Calu3 (cell line): ENCODE measurements at regions not wholly inside any gene's neighbourhood (a gene's known extent, or its start where the extent isn't known, plus 50 kb on each side); places are given as distances from the start of the nearest gene placed in this dataset.

Source experiments
- BruUV-seq: library from RNA; stranded (reverse); fragments of 400-500 nt; replicated peaks from 2 replicates; lab custom pipeline; 2021; lab: Mats Ljungman, UMichigan
- CTCF ChIA-PET: fragments of 300-600 bp; sonication (Branson Sonifier 250); formaldehyde crosslinking; loops from one replicate; lab custom pipeline; 2022; ENCODE audit warnings: antibody characterized with exemption; lab: Charles Lee
- DNase-seq: peaks from one replicate; pipeline ENCODE4 v3.0.0; 2022
- H3K27ac Mint-ChIP-seq: one replicate; pipeline ENCODE4 v1.8.0; 2022; ENCODE audit warnings: mixed read lengths; ENCODE audit not compliant: unreplicated experiment
- H3K27me3 Mint-ChIP-seq: one replicate; pipeline ENCODE4 v1.8.0; 2022; ENCODE audit warnings: mixed read lengths; ENCODE audit not compliant: unreplicated experiment
- H3K36me3 Mint-ChIP-seq: one replicate; pipeline ENCODE4 v1.8.0; 2022; ENCODE audit warnings: mild to moderate bottlenecking, moderate library complexity, mixed read lengths; ENCODE audit not compliant: insufficient read depth, unreplicated experiment
- H3K4me1 Mint-ChIP-seq: one replicate; pipeline ENCODE4 v1.8.0; 2022; ENCODE audit warnings: mild to moderate bottlenecking, low read depth, mixed read lengths; ENCODE audit not compliant: unreplicated experiment
- H3K4me3 Mint-ChIP-seq: one replicate; pipeline ENCODE4 v1.8.0; 2022; ENCODE audit warnings: mild to moderate bottlenecking, low read depth, moderate library complexity, mixed read lengths; ENCODE audit not compliant: unreplicated experiment
- H3K9me3 Mint-ChIP-seq: one replicate; pipeline ENCODE4 v1.8.0; 2022; ENCODE audit warnings: low read depth, mixed read lengths; ENCODE audit not compliant: unreplicated experiment
- intact Hi-C: fragments of 100-400 bp; cut with micrococcal nuclease; formaldehyde crosslinking; loops from one replicate; pipeline ENCODE4 v1.10.0; 2022; ENCODE audit not compliant: unreplicated experiment
- TF ChIP-seq, protein P1 (sequence below): fragments of 200-600 bp; IDR thresholded peaks from one replicate; pipeline ENCODE4 v1.8.0; 2022; ENCODE audit warnings: antibody characterized with exemption; ENCODE audit not compliant: unreplicated experiment

DNA sequence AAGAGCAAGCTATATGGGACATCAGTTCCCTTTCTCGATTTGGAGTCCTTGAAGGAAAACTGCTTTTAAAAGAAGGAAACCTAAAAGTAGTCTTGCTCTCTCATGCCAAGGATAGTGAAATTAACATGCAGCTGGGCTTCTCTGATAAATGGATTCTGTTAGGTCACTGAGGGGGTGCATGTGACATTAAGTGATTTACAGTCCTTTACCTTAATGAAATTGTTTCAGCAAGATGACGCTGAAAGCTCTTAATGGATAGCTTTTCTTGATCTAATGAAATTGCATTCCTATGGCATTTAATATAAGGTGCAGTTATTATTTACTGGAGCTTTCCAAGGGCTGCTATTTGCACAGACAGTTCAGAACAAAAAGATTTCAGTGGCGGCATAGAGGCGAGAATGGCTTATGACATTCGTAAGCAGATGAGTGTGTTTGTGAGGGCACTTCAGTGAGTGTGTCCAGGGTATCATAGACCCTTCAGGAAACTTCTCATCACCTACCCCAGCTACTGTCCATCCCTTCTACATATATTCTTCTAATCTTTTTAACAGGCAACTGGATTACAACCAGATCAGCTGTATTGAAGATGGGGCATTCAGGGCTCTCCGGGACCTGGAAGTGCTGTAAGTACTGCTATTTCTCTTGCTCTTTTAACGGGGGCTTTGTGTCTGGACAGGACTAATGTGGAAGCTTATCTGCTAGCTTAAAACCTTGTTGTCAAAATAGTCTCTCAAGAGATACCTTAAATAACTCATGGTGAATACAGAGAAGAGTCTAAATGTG lies 219.9 kb upstream of the PACRGL start:
- TF ChIP-seq, protein P1, sequence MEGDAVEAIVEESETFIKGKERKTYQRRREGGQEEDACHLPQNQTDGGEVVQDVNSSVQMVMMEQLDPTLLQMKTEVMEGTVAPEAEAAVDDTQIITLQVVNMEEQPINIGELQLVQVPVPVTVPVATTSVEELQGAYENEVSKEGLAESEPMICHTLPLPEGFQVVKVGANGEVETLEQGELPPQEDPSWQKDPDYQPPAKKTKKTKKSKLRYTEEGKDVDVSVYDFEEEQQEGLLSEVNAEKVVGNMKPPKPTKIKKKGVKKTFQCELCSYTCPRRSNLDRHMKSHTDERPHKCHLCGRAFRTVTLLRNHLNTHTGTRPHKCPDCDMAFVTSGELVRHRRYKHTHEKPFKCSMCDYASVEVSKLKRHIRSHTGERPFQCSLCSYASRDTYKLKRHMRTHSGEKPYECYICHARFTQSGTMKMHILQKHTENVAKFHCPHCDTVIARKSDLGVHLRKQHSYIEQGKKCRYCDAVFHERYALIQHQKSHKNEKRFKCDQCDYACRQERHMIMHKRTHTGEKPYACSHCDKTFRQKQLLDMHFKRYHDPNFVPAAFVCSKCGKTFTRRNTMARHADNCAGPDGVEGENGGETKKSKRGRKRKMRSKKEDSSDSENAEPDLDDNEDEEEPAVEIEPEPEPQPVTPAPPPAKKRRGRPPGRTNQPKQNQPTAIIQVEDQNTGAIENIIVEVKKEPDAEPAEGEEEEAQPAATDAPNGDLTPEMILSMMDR, result no peak
- no peaks in the 10 kb centered on the region for H3K27me3 Mint-ChIP-seq
- no peak overlapping the region for H3K27ac Mint-ChIP-seq
- no peaks in the 10 kb centered on the region for H3K4me1 Mint-ChIP-seq
- no TSS peak for BruUV-seq
- CTCF ChIA-PET, result no interaction called here
- no peak overlapping the region for H3K4me3 Mint-ChIP-seq
- intact Hi-C loops, result no loop called here
- H3K36me3 Mint-ChIP-seq, result no peaks in the 10 kb centered on the region
- no peak for DNase-seq
- no peaks in the 10 kb centered on the region for H3K9me3 Mint-ChIP-seq

DNA sequence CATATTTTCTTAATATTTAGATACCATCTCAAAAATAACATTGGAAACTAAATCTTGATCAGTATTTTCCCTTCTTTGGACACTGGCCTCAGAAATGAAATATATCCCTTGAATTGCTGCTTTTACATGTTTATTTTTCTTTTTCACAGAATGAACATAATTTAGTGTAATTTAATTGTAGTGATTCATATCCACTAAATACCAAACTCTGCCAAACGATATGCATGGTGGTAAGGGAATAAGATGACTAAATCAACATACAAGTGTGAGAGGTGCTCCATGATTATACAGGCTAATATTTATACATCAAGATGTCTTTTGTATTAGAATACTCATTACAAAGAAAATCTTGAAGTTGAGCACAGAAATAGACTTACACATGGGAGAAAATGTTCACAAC lies 216.8 kb upstream of the PACRGL start:
- Mint-ChIP-seq H3K4me3 (no peak overlapping the region), H3K27ac (no peak overlapping the region), H3K9me3 (no peaks in the 10 kb centered on the region), H3K27me3 (no peaks in the 10 kb centered on the region), H3K4me1 (no peaks in the 10 kb centered on the region), H3K36me3 (no peaks in the 10 kb centered on the region)
- no TSS peak for BruUV-seq
- no peak for DNase-seq
- TF ChIP-seq, protein P1, result no peak
- intact Hi-C loops, result no loop called here
- CTCF ChIA-PET, result no interaction called here

DNA sequence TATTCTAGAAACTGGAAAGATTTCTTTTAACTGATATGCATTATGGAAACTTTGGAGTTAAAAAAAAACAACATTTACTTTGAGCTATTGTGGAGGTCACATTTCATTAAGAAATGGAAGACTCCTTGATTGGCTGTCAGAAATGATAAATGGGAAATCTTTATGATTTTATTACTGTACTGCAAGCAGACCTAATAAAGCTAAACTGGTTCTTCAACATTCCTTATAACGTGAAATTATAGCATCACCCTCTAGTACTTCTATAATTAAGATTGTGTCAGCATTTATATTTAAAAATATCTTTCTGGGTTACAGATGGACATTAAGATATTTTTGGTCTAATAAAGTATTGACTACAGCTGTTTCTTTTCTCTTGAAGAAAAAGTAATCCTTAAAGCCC lies 213.8 kb upstream of the PACRGL start:
- H3K36me3 Mint-ChIP-seq, result no peaks in the 10 kb centered on the region
- H3K4me1 Mint-ChIP-seq, result no peaks in the 10 kb centered on the region
- no peak overlapping the region for H3K4me3 Mint-ChIP-seq
- CTCF ChIA-PET, result no interaction called here
- DNase-seq, result no peak
- BruUV-seq, result no TSS peak
- TF ChIP-seq, protein P1, result no peak
- H3K27ac Mint-ChIP-seq, result no peak overlapping the region
- intact Hi-C loops, result no loop called here
- H3K9me3 Mint-ChIP-seq, result no peaks in the 10 kb centered on the region
- H3K27me3 Mint-ChIP-seq, result no peaks in the 10 kb centered on the region

DNA sequence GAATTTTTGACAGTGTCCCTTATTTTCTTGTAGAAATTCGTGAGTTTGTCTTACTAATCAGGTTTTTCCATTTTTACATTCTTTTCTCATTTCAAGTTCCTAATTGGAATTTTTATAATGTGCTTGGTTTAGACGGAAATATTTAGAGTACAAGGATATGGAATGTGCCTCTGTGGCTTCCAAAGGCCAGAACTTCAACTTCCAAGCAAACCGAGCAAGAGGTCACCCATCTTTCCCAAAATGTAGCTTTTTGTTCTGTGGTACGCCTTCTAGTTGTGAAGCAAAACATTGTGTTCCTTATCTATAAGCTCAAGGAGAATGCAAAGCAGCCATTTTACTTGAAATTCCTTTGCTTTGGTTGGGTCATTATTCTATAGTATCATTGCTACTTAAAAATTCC lies 212.8 kb upstream of the PACRGL start:
- TF ChIP-seq, protein P1, result no peak
- Mint-ChIP-seq H3K36me3 (no peaks in the 10 kb centered on the region), H3K4me1 (no peaks in the 10 kb centered on the region), H3K27me3 (no peaks in the 10 kb centered on the region), H3K9me3 (no peaks in the 10 kb centered on the region), H3K27ac (no peak overlapping the region), H3K4me3 (no peak overlapping the region)
- BruUV-seq, result no TSS peak
- intact Hi-C loops, result no loop called here
- no peak for DNase-seq
- CTCF ChIA-PET, result no interaction called here
